B cell (primary cell): ENCODE measurements at regions not wholly inside any gene's neighbourhood (a gene's known extent, or its start where the extent isn't known, plus 50 kb on each side); places are given as distances from the start of the nearest gene placed in this dataset.

Experiments used
- CTCF ChIP-seq: fragments of 200-600 bp; IDR thresholded peaks from one replicate; pipeline ENCODE4 v1.8.0; 2022; ENCODE audit warnings: antibody characterized with exemption, mild to moderate bottlenecking
- EZH2 ChIP-seq: IDR thresholded peaks from 2 replicates; pipeline ENCODE4 v1.6.1; 2012; ENCODE audit warnings: borderline replicate concordance, low read depth, mild to moderate bottlenecking, moderate library complexity, low read length; ENCODE audit not compliant: insufficient read depth, poor library complexity, severe bottlenecking

GRCh38 chr3:13706451-13706850 is 157.5 kb downstream of the FBLN2 start:
- no peak for TF ChIP-seq CTCF
- no peak for TF ChIP-seq EZH2
